Right lobe of liver (tissue), 4 donors: ENCODE measurements at regions not wholly inside any gene's neighbourhood (a gene's known extent, or its start where the extent isn't known, plus 50 kb on each side); places are given as distances from the start of the nearest gene placed in this dataset.

ENCODE experiments used
- CTCF ChIP-seq, 4 donors: fragments of 200-600 bp in 3 of 4; fragments of 450-650 bp in 1 of 4; IDR thresholded peaks; one replicate each; pipeline versions ENCODE4 v1.5.1 to v1.8.0; 2016 to 2022; ENCODE audit warnings: antibody characterized with exemption in 4 of 4, mild to moderate bottlenecking in 2 of 4
- POLR2A ChIP-seq: fragments of 450-650 bp; IDR thresholded peaks from one replicate; pipeline ENCODE4 v1.6.1; 2017; ENCODE audit warnings: antibody characterized with exemption, mild to moderate bottlenecking
- donor health status: DM: no; HTN: no; CAD: no.
- donor health status: DM: no; HTN: no; CAD: no.
- donor health status: DM: no; HTN: yes; CAD: no.

- no peak for TF ChIP-seq CTCF (IDR thresholded peaks at IDR 0.05)
- no peak for TF ChIP-seq POLR2A
These were observed 314.3 kb upstream of the RASGRP1 start for GRCh38 chr15:38878926-38879325.
